SK-N-SH treated with all-trans-retinoic acid at 6 μM for 48 hours (cell line): ENCODE measurements at regions not wholly inside any gene's neighbourhood (a gene's known extent, or its start where the extent isn't known, plus 50 kb on each side); places are given as distances from the start of the nearest gene placed in this dataset.

Experiments used
- BACH2 ChIP-seq: fragments of 250-450 bp; sonication (Bioruptor Pico); IDR thresholded peaks from 2 replicates; pipeline ENCODE4 v1.9.0; 2021; ENCODE audit warnings: mild to moderate bottlenecking, borderline replicate concordance
- CSDC2 ChIP-seq: fragments of 250-450 bp; sonication (Bioruptor Pico); IDR thresholded peaks from 2 replicates; pipeline ENCODE4 v1.5.0; 2020; ENCODE audit warnings: mild to moderate bottlenecking, moderate library complexity
- ESRRG ChIP-seq: fragments of 250-450 bp; sonication (Bioruptor Pico); IDR thresholded peaks from 2 replicates; pipeline ENCODE4 v1.6.1; 2021; ENCODE audit warnings: mild to moderate bottlenecking
- GLIS3 ChIP-seq: fragments of 250-450 bp; sonication (Bioruptor Pico); IDR thresholded peaks from 2 replicates; pipeline ENCODE4 v1.5.0; 2020; ENCODE audit warnings: mild to moderate bottlenecking, moderate library complexity
- ISL1 ChIP-seq: fragments of 250-450 bp; sonication (Bioruptor Pico); IDR thresholded peaks from 2 replicates; pipeline ENCODE4 v2.1.2; 2022; ENCODE audit warnings: mild to moderate bottlenecking, moderate library complexity
- PATZ1 ChIP-seq: fragments of 250-450 bp; sonication (Bioruptor Pico); IDR thresholded peaks from 2 replicates; pipeline ENCODE4 v1.8.0; 2020; ENCODE audit warnings: mild to moderate bottlenecking, moderate library complexity, borderline replicate concordance
- TCF4 ChIP-seq: fragments of 250-450 bp; sonication (Bioruptor Pico); IDR thresholded peaks from 2 replicates; pipeline ENCODE4 v1.8.0; 2021; ENCODE audit warnings: mild to moderate bottlenecking, moderate library complexity, borderline replicate concordance
- ZFP30 ChIP-seq: fragments of 450-650 bp; formaldehyde crosslinking; IDR thresholded peaks from 2 replicates; pipeline ENCODE4 v1.5.0; 2022; ENCODE audit warnings: mild to moderate bottlenecking, moderate library complexity
- ZNF8 ChIP-seq: fragments of 450-650 bp; formaldehyde crosslinking; IDR thresholded peaks from 2 replicates; pipeline ENCODE4 v1.5.0; 2020; ENCODE audit warnings: mild to moderate bottlenecking, moderate library complexity

DNA sequence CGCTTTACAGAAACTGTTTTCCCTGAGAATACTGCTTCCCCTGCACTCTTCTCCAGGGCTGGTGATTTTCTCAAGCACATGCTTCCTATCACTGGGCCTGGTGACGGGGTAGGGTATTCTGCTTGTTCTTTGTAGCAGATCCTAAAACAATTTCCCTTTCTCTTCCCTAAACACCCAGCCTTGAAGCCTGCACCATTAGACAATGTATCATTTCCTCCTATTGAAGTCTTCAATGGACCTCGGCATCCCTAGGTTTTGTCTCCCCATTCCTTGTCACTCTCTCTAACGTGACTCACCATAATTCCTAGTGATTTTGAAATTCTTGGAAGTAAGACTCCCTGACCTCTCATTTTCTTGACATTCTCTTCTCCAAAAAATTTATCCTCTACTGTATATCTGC is 109.5 kb upstream of the GHITM start:
- TF ChIP-seq PATZ1 (CRISPR knock-in tag) (no peak), TCF4 (CRISPR knock-in tag) (no peak), ZNF8 (CRISPR knock-in tag) (no peak), BACH2 (no peak), GLIS3 (CRISPR knock-in tag) (no peak), ZFP30 (CRISPR knock-in tag) (no peak), CSDC2 (CRISPR knock-in tag) (no peak), ESRRG (CRISPR knock-in tag) (no peak), ISL1 (CRISPR knock-in tag) (no peak)
